Neuronal stem cell (in vitro differentiated cells): ENCODE measurements at regions not wholly inside any gene's neighbourhood (a gene's known extent, or its start where the extent isn't known, plus 50 kb on each side); places are given as distances from the start of the nearest gene placed in this dataset.

Source experiments
- DNase-seq: peaks from one replicate; pipeline ENCODE4 v3.0.0-alpha.2; 2013; ENCODE audit warnings: low spot score
- H2AFZ ChIP-seq: one replicate; pipeline ENCODE4 v1.6.1; 2013; ENCODE audit warnings: mild to moderate bottlenecking, low read length, inconsistent platforms
- H2AK5ac ChIP-seq: 2 replicates; pipeline ENCODE4 v1.6.1; 2013; ENCODE audit warnings: low read depth, mild to moderate bottlenecking, inconsistent platforms, low read length, moderate library complexity, mixed read lengths
- H2BK120ac ChIP-seq: 2 replicates; pipeline ENCODE4 v1.6.1; 2013; ENCODE audit warnings: low read depth, mild to moderate bottlenecking, inconsistent platforms, low read length, moderate library complexity, mixed read lengths
- H2BK12ac ChIP-seq: one replicate; pipeline ENCODE4 v1.6.1; 2013; ENCODE audit warnings: low read length, inconsistent platforms
- H2BK15ac ChIP-seq: 2 replicates; pipeline ENCODE4 v1.6.1; 2013; ENCODE audit warnings: mild to moderate bottlenecking, low read length, inconsistent platforms, mixed read lengths
- H2BK5ac ChIP-seq: one replicate; pipeline ENCODE4 v1.6.1; 2013; ENCODE audit warnings: inconsistent platforms, mild to moderate bottlenecking, low read length, moderate library complexity
- H3K14ac ChIP-seq: one replicate; pipeline ENCODE4 v1.6.1; 2013; ENCODE audit warnings: low read length, inconsistent platforms
- H3K18ac ChIP-seq: 2 replicates; pipeline ENCODE4 v1.6.1; 2013; ENCODE audit warnings: low read length, inconsistent platforms
- H3K23ac ChIP-seq: 2 replicates; pipeline ENCODE4 v1.6.1; 2013; ENCODE audit warnings: low read depth, mild to moderate bottlenecking, mixed read lengths, low read length, inconsistent platforms; ENCODE audit not compliant: poor library complexity
- H3K27ac ChIP-seq: replicated peaks from 3 replicates; pipeline ENCODE4 v1.5.1; 2013; ENCODE audit warnings: low read length, inconsistent platforms
- H3K27me3 ChIP-seq, 3 experiments: 2 replicates each; pipeline ENCODE4 v1.6.1; 2013; ENCODE audit warnings: low read length in 3 of 3, mild to moderate bottlenecking in 2 of 3, inconsistent platforms in 1 of 3, low read depth in 1 of 3, mixed read lengths in 1 of 3, moderate library complexity in 1 of 3; ENCODE audit not compliant: control insufficient read depth in 3 of 3, insufficient read depth in 3 of 3
- H3K36me3 ChIP-seq, 2 donors: replicated peaks in 1 of 2; 2 replicates each; pipeline ENCODE4 v1.6.1; 2013; ENCODE audit warnings: low read length in 2 of 2; ENCODE audit not compliant: control insufficient read depth in 2 of 2, insufficient read depth in 2 of 2
- H3K4ac ChIP-seq: 2 replicates; pipeline ENCODE4 v1.6.1; 2013; ENCODE audit warnings: inconsistent platforms, mild to moderate bottlenecking, low read length, moderate library complexity
- H3K4me1 ChIP-seq, 2 donors: 1 replicate in 1 of 2; 2 replicates in 1 of 2; pipeline ENCODE4 v1.6.1; 2013; ENCODE audit warnings: low read length in 2 of 2, low read depth in 1 of 2; ENCODE audit not compliant: control insufficient read depth in 2 of 2, insufficient read depth in 1 of 2
- H3K4me2 ChIP-seq: one replicate; pipeline ENCODE4 v1.6.1; 2013; ENCODE audit warnings: mild to moderate bottlenecking, low read length, inconsistent platforms; ENCODE audit not compliant: insufficient read depth, poor library complexity, severe bottlenecking
- H3K4me3 ChIP-seq, 2 donors: 2 replicates each; pipeline ENCODE4 v1.5.1; 2013; ENCODE audit warnings: low read length in 2 of 2, mild to moderate bottlenecking in 2 of 2, inconsistent platforms in 1 of 2, moderate library complexity in 1 of 2
- H3K79me1 ChIP-seq: one replicate; pipeline ENCODE4 v1.6.1; 2013; ENCODE audit warnings: low read depth, mild to moderate bottlenecking, inconsistent platforms, low read length, moderate library complexity
- H3K9ac ChIP-seq: one replicate; pipeline ENCODE4 v1.6.1; 2013; ENCODE audit warnings: mild to moderate bottlenecking, low read depth, low read length, inconsistent platforms; ENCODE audit not compliant: poor library complexity
- H3K9me3 ChIP-seq, 2 donors: replicated peaks in 1 of 2; 2 replicates each; pipeline versions ENCODE3 to v1.6.1; 2013; ENCODE audit warnings: low read length in 2 of 2, mild to moderate bottlenecking in 2 of 2, inconsistent platforms in 1 of 2, low read depth in 1 of 2, mixed read lengths in 1 of 2, moderate library complexity in 1 of 2; ENCODE audit not compliant: control insufficient read depth in 2 of 2, insufficient read depth in 1 of 2
- H4K8ac ChIP-seq: one replicate; pipeline ENCODE4 v1.6.1; 2013; ENCODE audit warnings: low read depth, mild to moderate bottlenecking, inconsistent platforms, low read length, moderate library complexity
- H4K91ac ChIP-seq: one replicate; pipeline ENCODE4 v1.6.1; 2013; ENCODE audit warnings: low read length, low read depth, mild to moderate bottlenecking, inconsistent platforms; ENCODE audit not compliant: poor library complexity
- WGBS, 2 donors: extraction: QIAGEN DNeasy Blood & Tissue Kit; methylation state at CpG; one replicate each; pipeline ENCODE4 v1.1.7; 2013; ENCODE audit warnings: missing lambda C conversion rate in 2 of 2, mixed read lengths in 1 of 2; ENCODE audit not compliant: insufficient read length in 2 of 2, insufficient replicate concordance in 1 of 2; ENCODE audit errors: extremely low coverage in 2 of 2; 5-methylcytosine and 5-hydroxymethylcytosine counted together

DNA sequence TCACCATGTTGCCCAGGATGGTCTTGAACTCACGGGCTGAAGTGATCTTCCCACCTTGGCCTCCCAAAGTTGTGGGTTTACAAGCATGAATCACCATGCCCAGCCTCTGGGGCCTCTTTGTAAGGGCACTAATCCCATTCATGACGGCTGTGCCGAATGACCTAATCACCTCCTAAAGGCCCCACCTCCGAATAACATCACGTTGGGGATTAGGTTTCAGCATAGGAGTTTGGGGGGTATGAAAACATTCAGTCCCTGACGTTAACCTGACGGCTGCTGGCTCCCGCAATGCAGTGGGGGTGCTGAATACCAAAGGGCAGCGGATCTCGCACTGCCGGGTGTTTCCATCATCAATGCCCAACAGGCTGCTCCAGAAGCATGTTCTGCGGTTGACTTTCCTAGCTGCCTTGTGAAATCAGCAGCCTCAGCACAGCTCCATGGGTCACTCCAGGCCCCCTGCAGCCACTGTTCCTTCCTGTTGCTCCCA, 120.8 kb upstream of the SEC14L1 start:
- H3K4ac ChIP-seq: peak overlapping the region; percentile 32
- no peak overlapping the region for H4K91ac ChIP-seq
- no peak for DNase-seq
- H2AFZ ChIP-seq: no peak overlapping the region
- H2AK5ac ChIP-seq: no peak overlapping the region
- no peak overlapping the region for H4K8ac ChIP-seq
- H3K9me3 ChIP-seq: no peaks in the 10 kb centered on the region
- H2BK120ac ChIP-seq: no peak overlapping the region
- H3K18ac ChIP-seq: peak overlapping the region; percentile 67
- H2BK12ac ChIP-seq: peak overlapping the region; percentile 60
- H3K4me2 ChIP-seq: no peak overlapping the region
- H2BK5ac ChIP-seq: no peak overlapping the region
- peaks cover 0 to 4% of the 10 kb centered on the region in 2 donors for H3K4me1 ChIP-seq
- peak overlapping the region; percentile 69 for H2BK15ac ChIP-seq
- H3K27me3 ChIP-seq: peaks cover 0 to 10% (median 0%) of the 10 kb centered on the region in 3 experiments
- no peaks in the 10 kb centered on the region for H3K36me3 ChIP-seq
- H3K14ac ChIP-seq: no peak overlapping the region
- H3K79me1 ChIP-seq: no peaks in the 10 kb centered on the region
- peak overlapping the region; percentile 13 for H3K23ac ChIP-seq
- no peak overlapping the region for H3K9ac ChIP-seq
- no peak overlapping the region for H3K27ac ChIP-seq
- no CpG with 5 or more reads among the region's 12 CpGs for WGBS, 2 donors
- no peak overlapping the region for H3K4me3 ChIP-seq

DNA sequence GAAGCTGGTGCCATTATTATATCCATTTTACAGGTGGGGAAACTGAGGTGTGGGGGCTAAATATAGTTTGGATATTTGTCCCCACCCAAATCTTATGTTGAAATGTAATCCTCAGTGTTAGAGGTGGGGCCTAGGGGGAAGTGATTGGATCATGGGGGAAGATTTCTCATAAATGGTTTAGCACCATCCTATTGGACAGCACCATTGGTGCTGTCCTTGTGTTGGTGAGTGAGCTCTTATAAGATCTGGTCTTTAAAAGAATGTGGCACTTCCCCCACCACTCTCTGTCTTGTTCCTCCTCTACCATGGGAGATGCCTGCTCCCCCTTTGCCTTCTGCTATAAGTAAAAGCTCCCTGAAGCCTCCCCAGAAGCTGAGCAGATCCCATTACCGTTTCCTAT, 119.8 kb upstream of the SEC14L1 start:
- DNase-seq: no peak
- Histone ChIP-seq H4K8ac (no peak overlapping the region), H2AK5ac (no peak overlapping the region), H2BK120ac (no peak overlapping the region), H3K4ac (no peak overlapping the region), H3K27me3 (peaks cover 0 to 17% (median 0%) of the 10 kb centered on the region in 3 experiments), H3K36me3 (no peaks in the 10 kb centered on the region), H2BK12ac (no peak overlapping the region), H3K14ac (no peak overlapping the region), H2AFZ (no peak overlapping the region), H3K4me2 (no peak overlapping the region), H3K9me3 (no peaks in the 10 kb centered on the region), H3K18ac (no peak overlapping the region), H3K4me3 (no peak overlapping the region), H2BK15ac (no peak overlapping the region), H3K79me1 (no peaks in the 10 kb centered on the region), H3K23ac (no peak overlapping the region), H3K9ac (no peak overlapping the region), H3K4me1 (peaks cover 0 to 4% of the 10 kb centered on the region in 2 donors), H4K91ac (no peak overlapping the region), H2BK5ac (no peak overlapping the region), H3K27ac (no peak overlapping the region)
- WGBS, 2 donors: no CpG with 5 or more reads among the region's 1 CpG

- H3K14ac ChIP-seq: no peak overlapping the region
- H4K91ac ChIP-seq: no peak overlapping the region
- no peak overlapping the region for H2BK120ac ChIP-seq
- no peak overlapping the region for H2AK5ac ChIP-seq
- H3K18ac ChIP-seq: no peak overlapping the region
- WGBS, 2 donors: no CpG with 5 or more reads among the region's 2 CpGs
- H3K4me1 ChIP-seq: peaks cover 0 to 4% of the 10 kb centered on the region in 2 donors
- H3K4ac ChIP-seq: no peak overlapping the region
- H3K4me2 ChIP-seq: no peak overlapping the region
- H3K27me3 ChIP-seq: peaks cover 0 to 17% (median 0%) of the 10 kb centered on the region in 3 experiments
- H3K79me1 ChIP-seq: no peaks in the 10 kb centered on the region
- no peak overlapping the region for H2AFZ ChIP-seq
- H3K23ac ChIP-seq: no peak overlapping the region
- H2BK5ac ChIP-seq: no peak overlapping the region
- DNase-seq: no peak
- H3K4me3 ChIP-seq: no peak overlapping the region
- no peak overlapping the region for H3K27ac ChIP-seq
- H3K9ac ChIP-seq: no peak overlapping the region
- no peaks in the 10 kb centered on the region for H3K36me3 ChIP-seq
- H3K9me3 ChIP-seq: no peaks in the 10 kb centered on the region
- H4K8ac ChIP-seq: no peak overlapping the region
- H2BK15ac ChIP-seq: no peak overlapping the region
- no peak overlapping the region for H2BK12ac ChIP-seq
These were observed 118.0 kb upstream of the SEC14L1 start for GRCh38 chr17:77022766-77023165.

DNA sequence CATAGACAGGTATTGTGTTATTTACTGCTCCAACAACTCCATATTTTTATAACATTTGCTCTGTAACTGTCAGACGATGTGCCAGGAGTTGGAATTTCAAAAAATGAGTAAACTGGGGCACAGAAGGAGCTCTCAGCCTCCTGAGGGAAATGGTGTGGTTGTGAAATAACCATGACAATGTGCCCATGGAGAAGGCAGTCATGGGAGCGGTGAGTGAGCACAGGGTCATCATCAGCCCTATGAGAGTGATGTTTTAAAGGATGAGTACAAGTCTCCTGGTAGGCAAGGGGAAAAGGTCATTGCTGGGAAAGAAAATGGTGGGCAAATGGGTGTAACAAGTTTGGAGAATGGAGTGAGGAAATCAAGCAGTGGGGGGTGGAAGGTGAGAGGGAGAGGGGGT, 115.0 kb upstream of the SEC14L1 start:
- H3K23ac ChIP-seq: no peak overlapping the region
- no peak overlapping the region for H4K8ac ChIP-seq
- H2BK12ac ChIP-seq: no peak overlapping the region
- no peak overlapping the region for H3K4me3 ChIP-seq
- H3K27ac ChIP-seq: no peak overlapping the region
- H4K91ac ChIP-seq: no peak overlapping the region
- no peak overlapping the region for H3K4me2 ChIP-seq
- peaks cover 0 to 17% (median 0%) of the 10 kb centered on the region in 3 experiments for H3K27me3 ChIP-seq
- no peaks in the 10 kb centered on the region for H3K4me1 ChIP-seq
- no peaks in the 10 kb centered on the region for H3K36me3 ChIP-seq
- H2BK5ac ChIP-seq: no peak overlapping the region
- H3K18ac ChIP-seq: no peak overlapping the region
- no peak overlapping the region for H2BK15ac ChIP-seq
- H3K14ac ChIP-seq: no peak overlapping the region
- H3K9ac ChIP-seq: no peak overlapping the region
- H3K4ac ChIP-seq: no peak overlapping the region
- no peak overlapping the region for H2BK120ac ChIP-seq
- no peaks in the 10 kb centered on the region for H3K79me1 ChIP-seq
- WGBS, 2 donors: no CpG with 5 or more reads among the region's 2 CpGs
- H2AK5ac ChIP-seq: no peak overlapping the region
- DNase-seq: no peak
- H3K9me3 ChIP-seq: no peaks in the 10 kb centered on the region
- no peak overlapping the region for H2AFZ ChIP-seq
